SK-N-MC (cell line): ENCODE measurements at regions not wholly inside any gene's neighbourhood (a gene's known extent, or its start where the extent isn't known, plus 50 kb on each side); places are given as distances from the start of the nearest gene placed in this dataset.

Experiments used
- EZH2 ChIP-seq: fragments of 200-600 bp; sonication (generic); IDR thresholded peaks from one replicate; pipeline ENCODE4 v1.6.1; 2017; ENCODE audit warnings: antibody characterized with exemption
- FOXP2 ChIP-seq: optimal IDR thresholded peaks from 2 replicates; pipeline ENCODE3; 2011; ENCODE audit warnings: mild to moderate bottlenecking, moderate library complexity; ENCODE audit not compliant: insufficient read depth; ENCODE audit errors: extremely low read length, control extremely low read depth
- POLR2AphosphoS5 ChIP-seq: IDR thresholded peaks from 2 replicates; pipeline ENCODE4 v1.6.1; 2012; ENCODE audit warnings: mild to moderate bottlenecking, low read depth, low read length, borderline replicate concordance

DNA sequence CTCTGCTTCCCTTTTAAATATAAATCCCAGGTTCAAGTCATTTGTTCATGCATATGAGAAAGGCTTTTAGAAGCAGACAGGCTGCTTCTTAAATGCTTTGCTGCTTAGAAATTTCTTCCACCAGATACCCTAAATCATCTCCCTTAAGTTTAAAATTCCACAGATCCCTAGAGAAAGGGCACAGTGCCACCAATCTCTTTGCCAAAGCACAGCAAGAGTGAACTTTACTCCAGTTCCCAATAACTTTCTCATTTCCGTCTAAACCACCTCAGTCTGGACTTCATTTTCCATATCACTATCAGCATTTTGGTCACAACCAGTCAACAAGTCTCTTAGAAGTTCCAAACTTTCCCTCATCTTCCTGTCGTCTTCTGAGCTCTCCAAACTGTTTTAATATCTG, 679.8 kb upstream of the FTMT start:
- TF ChIP-seq EZH2 (no peak), POLR2AphosphoS5 (no peak), FOXP2 (no peak)
